GM23248 (cell line): ENCODE measurements at regions not wholly inside any gene's neighbourhood (a gene's known extent, or its start where the extent isn't known, plus 50 kb on each side); places are given as distances from the start of the nearest gene placed in this dataset.
"Not testable (repeated sequence)": the region's sequence is repeated elsewhere in the genome, so short reads cannot be mapped to it uniquely, and the experiment has no call there.

Experiments
- EZH2 ChIP-seq: fragments of 200-600 bp; sonication (generic); IDR thresholded peaks from 2 replicates; pipeline ENCODE4 v1.6.1; 2018; ENCODE audit warnings: antibody characterized with exemption, mild to moderate bottlenecking; ENCODE audit not compliant: insufficient read depth, poor library complexity, severe bottlenecking
- EZH2phosphoT487 ChIP-seq: fragments of 200-600 bp; sonication (generic); IDR thresholded peaks from 2 replicates; pipeline ENCODE4 v1.6.1; 2018; ENCODE audit warnings: antibody characterized with exemption, moderate library complexity, mild to moderate bottlenecking, low read depth; ENCODE audit not compliant: insufficient read depth

DNA sequence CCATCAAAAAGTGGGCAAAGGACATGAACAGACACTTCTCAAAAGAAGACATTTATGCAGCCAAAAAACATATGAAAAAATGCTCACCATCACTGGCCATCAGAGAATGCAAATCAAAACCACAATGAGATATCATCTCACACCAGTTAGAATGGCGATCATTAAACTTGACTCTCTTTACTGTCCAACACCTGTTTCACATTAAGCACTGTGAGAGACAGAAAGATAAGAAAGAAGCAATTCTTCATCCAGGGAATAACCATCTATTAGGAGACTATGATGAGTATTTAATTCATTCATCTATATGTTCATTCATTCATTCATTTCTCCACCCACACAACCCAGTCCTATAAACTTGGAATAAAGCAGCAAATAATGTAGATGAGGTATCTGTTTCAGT is 334.3 kb downstream of the C12orf75 start:
- TF ChIP-seq EZH2, EZH2phosphoT487: not testable (repeated sequence)
